HL-60 (cell line): ENCODE measurements at regions not wholly inside any gene's neighbourhood (a gene's known extent, or its start where the extent isn't known, plus 50 kb on each side); places are given as distances from the start of the nearest gene placed in this dataset.
"Not testable (repeated sequence)": the region's sequence is repeated elsewhere in the genome, so short reads cannot be mapped to it uniquely, and the experiment has no call there.

ENCODE experiments used
- DNase-seq, 2 experiments: peaks; one replicate each; pipeline ENCODE4 v3.0.0-alpha.2; 2010 to 2020; ENCODE audit warnings: low read depth in 1 of 2, low spot score in 1 of 2
- H3K27ac ChIP-seq: fragments of 250-450 bp; sonication (Bioruptor Pico); replicated peaks from 2 replicates; pipeline ENCODE4 v1.5.1; 2020; ENCODE audit warnings: mild to moderate bottlenecking, moderate library complexity
- H3K27me3 ChIP-seq: fragments of 250-450 bp; sonication (Bioruptor Pico); 2 replicates; pipeline ENCODE4 v1.5.1; 2021; ENCODE audit warnings: mild to moderate bottlenecking, moderate library complexity; ENCODE audit not compliant: insufficient read depth, poor library complexity, severe bottlenecking
- H3K4me3 ChIP-seq: replicated peaks from 2 replicates; pipeline ENCODE4 v1.5.1; 2011; ENCODE audit warnings: mild to moderate bottlenecking, control low read depth, low read length; ENCODE audit not compliant: insufficient read depth
- GABPA ChIP-seq: IDR thresholded peaks from 2 replicates; pipeline ENCODE4 v1.6.1; 2012; ENCODE audit warnings: low read depth
- POLR2AphosphoS5 ChIP-seq: IDR thresholded peaks from 2 replicates; pipeline ENCODE4 v1.6.1; 2012; ENCODE audit warnings: low read depth
- SPI1 ChIP-seq: IDR thresholded peaks from 2 replicates; pipeline ENCODE4 v1.6.1; 2012; ENCODE audit warnings: low read depth, mild to moderate bottlenecking, borderline replicate concordance
- TF ChIP-seq, protein P1 (sequence below): IDR thresholded peaks from 2 replicates; pipeline ENCODE4 v1.6.1; 2012; ENCODE audit warnings: low read depth; ENCODE audit not compliant: insufficient replicate concordance
- TF ChIP-seq, protein P2 (sequence below): IDR thresholded peaks from one replicate; pipeline ENCODE4 v1.5.1; 2011; ENCODE audit warnings: low read length, control low read depth, inconsistent platforms; ENCODE audit not compliant: insufficient read depth

DNA sequence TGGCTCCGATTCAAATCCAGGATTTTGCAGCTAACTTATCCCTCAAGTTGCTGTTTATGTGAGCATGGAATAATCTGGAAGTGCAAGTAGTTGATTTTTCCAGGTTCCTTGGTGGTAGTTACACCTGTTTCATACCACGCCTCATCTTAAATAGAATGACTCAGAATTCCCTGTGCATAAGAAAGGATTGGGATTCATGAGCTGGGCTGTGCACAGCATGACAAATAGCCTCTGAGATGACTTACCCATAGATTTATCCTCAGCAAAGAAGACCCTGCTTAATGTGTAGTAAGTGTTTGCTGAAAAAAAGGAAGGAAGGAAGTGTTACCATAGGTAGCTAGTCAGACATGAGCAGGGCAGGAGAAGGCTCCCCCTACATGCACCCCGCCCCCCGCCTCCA lies 777.7 kb upstream of the ADGRL3 start:
- Histone ChIP-seq H3K27me3 (no peaks in the 10 kb centered on the region), H3K4me3 (no peak overlapping the region), H3K27ac (no peak overlapping the region)
- TF ChIP-seq POLR2AphosphoS5 (no peak), SPI1 (no peak), GABPA (no peak)
- TF ChIP-seq, protein P1, sequence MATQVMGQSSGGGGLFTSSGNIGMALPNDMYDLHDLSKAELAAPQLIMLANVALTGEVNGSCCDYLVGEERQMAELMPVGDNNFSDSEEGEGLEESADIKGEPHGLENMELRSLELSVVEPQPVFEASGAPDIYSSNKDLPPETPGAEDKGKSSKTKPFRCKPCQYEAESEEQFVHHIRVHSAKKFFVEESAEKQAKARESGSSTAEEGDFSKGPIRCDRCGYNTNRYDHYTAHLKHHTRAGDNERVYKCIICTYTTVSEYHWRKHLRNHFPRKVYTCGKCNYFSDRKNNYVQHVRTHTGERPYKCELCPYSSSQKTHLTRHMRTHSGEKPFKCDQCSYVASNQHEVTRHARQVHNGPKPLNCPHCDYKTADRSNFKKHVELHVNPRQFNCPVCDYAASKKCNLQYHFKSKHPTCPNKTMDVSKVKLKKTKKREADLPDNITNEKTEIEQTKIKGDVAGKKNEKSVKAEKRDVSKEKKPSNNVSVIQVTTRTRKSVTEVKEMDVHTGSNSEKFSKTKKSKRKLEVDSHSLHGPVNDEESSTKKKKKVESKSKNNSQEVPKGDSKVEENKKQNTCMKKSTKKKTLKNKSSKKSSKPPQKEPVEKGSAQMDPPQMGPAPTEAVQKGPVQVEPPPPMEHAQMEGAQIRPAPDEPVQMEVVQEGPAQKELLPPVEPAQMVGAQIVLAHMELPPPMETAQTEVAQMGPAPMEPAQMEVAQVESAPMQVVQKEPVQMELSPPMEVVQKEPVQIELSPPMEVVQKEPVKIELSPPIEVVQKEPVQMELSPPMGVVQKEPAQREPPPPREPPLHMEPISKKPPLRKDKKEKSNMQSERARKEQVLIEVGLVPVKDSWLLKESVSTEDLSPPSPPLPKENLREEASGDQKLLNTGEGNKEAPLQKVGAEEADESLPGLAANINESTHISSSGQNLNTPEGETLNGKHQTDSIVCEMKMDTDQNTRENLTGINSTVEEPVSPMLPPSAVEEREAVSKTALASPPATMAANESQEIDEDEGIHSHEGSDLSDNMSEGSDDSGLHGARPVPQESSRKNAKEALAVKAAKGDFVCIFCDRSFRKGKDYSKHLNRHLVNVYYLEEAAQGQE, result no peak
- TF ChIP-seq, protein P2, sequence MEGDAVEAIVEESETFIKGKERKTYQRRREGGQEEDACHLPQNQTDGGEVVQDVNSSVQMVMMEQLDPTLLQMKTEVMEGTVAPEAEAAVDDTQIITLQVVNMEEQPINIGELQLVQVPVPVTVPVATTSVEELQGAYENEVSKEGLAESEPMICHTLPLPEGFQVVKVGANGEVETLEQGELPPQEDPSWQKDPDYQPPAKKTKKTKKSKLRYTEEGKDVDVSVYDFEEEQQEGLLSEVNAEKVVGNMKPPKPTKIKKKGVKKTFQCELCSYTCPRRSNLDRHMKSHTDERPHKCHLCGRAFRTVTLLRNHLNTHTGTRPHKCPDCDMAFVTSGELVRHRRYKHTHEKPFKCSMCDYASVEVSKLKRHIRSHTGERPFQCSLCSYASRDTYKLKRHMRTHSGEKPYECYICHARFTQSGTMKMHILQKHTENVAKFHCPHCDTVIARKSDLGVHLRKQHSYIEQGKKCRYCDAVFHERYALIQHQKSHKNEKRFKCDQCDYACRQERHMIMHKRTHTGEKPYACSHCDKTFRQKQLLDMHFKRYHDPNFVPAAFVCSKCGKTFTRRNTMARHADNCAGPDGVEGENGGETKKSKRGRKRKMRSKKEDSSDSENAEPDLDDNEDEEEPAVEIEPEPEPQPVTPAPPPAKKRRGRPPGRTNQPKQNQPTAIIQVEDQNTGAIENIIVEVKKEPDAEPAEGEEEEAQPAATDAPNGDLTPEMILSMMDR, result no peak
- no peak for DNase-seq

DNA sequence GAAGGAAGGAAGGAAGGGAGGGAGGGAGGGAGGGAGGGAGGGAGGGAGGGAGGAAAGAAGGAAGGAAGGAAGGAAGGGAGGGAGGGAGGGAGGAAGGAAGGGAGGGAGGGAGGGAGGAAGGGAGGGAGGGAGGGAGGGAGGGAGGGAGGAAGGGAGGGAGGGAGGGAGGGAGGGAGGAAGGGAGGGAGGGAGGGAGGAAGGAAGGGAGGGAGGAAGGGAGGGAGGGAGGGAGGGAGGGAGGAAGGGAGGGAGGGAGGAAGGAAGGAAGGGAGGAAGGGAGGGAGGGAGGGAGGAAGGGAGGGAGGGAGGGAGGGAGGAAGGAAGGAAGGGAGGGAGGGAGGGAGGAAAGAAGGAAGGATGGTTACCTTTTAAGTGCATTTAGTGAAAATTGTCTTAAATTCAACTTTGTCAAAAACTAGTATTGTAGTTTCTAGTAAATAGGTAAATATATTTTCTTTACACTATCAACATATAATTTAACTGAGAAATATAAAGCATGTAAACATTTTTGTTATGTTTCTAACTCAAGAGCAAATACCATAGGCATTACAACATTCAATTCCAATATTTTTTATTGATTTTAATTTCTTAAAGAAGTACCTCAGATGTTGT lies 776.4 kb upstream of the ADGRL3 start:
- not testable (repeated sequence) for DNase-seq, H3K27ac ChIP-seq, H3K27me3 ChIP-seq, H3K4me3 ChIP-seq

DNA sequence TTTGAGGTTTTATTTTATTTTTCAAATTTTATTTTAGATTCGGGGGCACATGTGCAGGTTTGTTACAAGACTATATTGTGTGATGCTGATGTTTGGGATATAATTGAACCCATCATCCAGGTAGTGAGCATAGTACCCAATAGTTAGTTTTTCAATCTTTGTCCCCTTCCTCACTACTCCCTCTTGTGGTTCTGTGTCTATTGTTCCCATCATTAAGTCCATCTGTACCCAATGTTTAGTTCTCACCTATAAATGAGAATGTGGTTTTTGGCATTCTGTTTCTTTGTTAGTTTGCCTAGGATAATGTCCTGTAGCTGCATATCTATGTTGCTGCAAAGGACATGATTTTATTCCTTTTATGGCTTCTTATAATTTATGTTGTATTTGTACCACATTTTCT lies 767.2 kb upstream of the ADGRL3 start:
- TF ChIP-seq GABPA, result no peak
- TF ChIP-seq SPI1, result no peak
- TF ChIP-seq, protein P2, result no peak
- TF ChIP-seq, protein P1, result no peak
- TF ChIP-seq POLR2AphosphoS5, result no peak
- Histone ChIP-seq H3K27ac (no peak overlapping the region), H3K4me3 (no peak overlapping the region), H3K27me3 (no peaks in the 10 kb centered on the region)
- no peak for DNase-seq

DNA sequence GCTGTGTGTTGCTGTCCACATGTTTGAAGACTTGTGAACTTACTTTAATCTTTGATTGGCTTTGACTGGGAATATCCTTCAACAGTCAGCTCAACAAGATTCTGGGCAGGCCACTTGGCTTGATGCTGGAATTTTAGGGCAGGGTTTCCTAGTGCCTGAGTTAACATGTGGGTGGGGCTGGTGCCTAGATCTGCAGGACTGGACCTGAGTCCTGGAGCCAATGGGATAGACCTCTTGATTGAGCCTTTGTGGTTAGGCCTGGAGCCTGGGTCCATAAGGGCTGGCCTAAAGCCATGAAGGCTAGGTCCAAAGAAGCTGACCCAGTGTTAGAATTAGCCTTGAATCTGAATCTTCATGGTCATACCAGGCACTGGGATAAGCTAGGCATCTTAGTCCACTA lies 757.1 kb upstream of the ADGRL3 start:
- Histone ChIP-seq H3K27me3 (no peaks in the 10 kb centered on the region), H3K27ac (no peak overlapping the region), H3K4me3 (no peak overlapping the region)
- TF ChIP-seq, protein P2, result no peak
- TF ChIP-seq POLR2AphosphoS5, result no peak
- TF ChIP-seq SPI1, result no peak
- TF ChIP-seq, protein P1, result no peak
- DNase-seq, result no peak
